ENCODE measurements at regions not wholly inside any gene's neighbourhood (a gene's known extent, or its start where the extent isn't known, plus 50 kb on each side); places are given as distances from the start of the nearest gene placed in this dataset.

GRCh38 chr1:99516141-99516540 is 129.8 kb upstream of the PALMD start:
- TF ChIP-seq POLR2A (IDR thresholded peaks at IDR 0.05; ENCODE audit: extremely low read depth, insufficient read length) (no peak), CTCF (IDR thresholded peaks at IDR 0.05; ENCODE audit: low read depth, low read length) (no peak)
- TF ChIP-seq, protein P1, sequence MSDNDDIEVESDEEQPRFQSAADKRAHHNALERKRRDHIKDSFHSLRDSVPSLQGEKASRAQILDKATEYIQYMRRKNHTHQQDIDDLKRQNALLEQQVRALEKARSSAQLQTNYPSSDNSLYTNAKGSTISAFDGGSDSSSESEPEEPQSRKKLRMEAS (IDR thresholded peaks at IDR 0.05; ENCODE audit: low read depth, low read length), result no peak
